GM13977 (cell line): ENCODE measurements at regions not wholly inside any gene's neighbourhood (a gene's known extent, or its start where the extent isn't known, plus 50 kb on each side); places are given as distances from the start of the nearest gene placed in this dataset.

ENCODE experiments used
- DNase-seq: peaks from one replicate; pipeline ENCODE4 v3.0.0; 2012; ENCODE audit warnings: low spot score
- CTCF ChIP-seq: IDR thresholded peaks from 2 replicates; pipeline ENCODE4 v1.5.1; 2012; ENCODE audit warnings: mild to moderate bottlenecking, control low read depth; ENCODE audit not compliant: insufficient read depth; ENCODE audit errors: extremely low read depth, missing control alignments
- in situ Hi-C: fragments of 300-500 bp; cut with MboI; formaldehyde crosslinking; loops from one replicate; pipeline ENCODE4 v1.12.0; 2022; ENCODE audit warnings: low sequenced_read_pairs, low pct_unique_long_range_greater_than_20kb, mixed read lengths, inconsistent platforms; ENCODE audit not compliant: unreplicated experiment

GRCh38 chr6:9361749-9362148 is 926.4 kb upstream of the SLC35B3 start:
- no peak for TF ChIP-seq CTCF
- in situ Hi-C loops = no loop called here
- DNase-seq = no peak

GRCh38 chr6:9360881-9361280 is 925.5 kb upstream of the SLC35B3 start:
- no peak for TF ChIP-seq CTCF
- no peak for DNase-seq
- in situ Hi-C loops = no loop called here

GRCh38 chr6:9347608-9348007 is 912.3 kb upstream of the SLC35B3 start:
- in situ Hi-C loops = no loop called here
- no peak for DNase-seq
- TF ChIP-seq CTCF = no peak

GRCh38 chr6:9346923-9347322 is 911.6 kb upstream of the SLC35B3 start:
- in situ Hi-C loops = no loop called here

GRCh38 chr6:9335431-9335830 is 900.1 kb upstream of the SLC35B3 start:
- no peak for TF ChIP-seq CTCF
- no peak for DNase-seq
- in situ Hi-C loops = no loop called here

More at GRCh38 chr6:9346923-9347322, 911.6 kb upstream of the SLC35B3 start:
- TF ChIP-seq CTCF = no peak
- DNase-seq = no peak

GRCh38 chr6:9334979-9335378 is 899.6 kb upstream of the SLC35B3 start:
- TF ChIP-seq CTCF = no peak
- DNase-seq = no peak
- in situ Hi-C loops = no loop called here

- no peak for DNase-seq
- in situ Hi-C loops = no loop called here
- no peak for TF ChIP-seq CTCF
These were observed 897.0 kb upstream of the SLC35B3 start for GRCh38 chr6:9332241-9332780.
